Right lobe of liver (tissue), 4 donors: ENCODE measurements at regions not wholly inside any gene's neighbourhood (a gene's known extent, or its start where the extent isn't known, plus 50 kb on each side); places are given as distances from the start of the nearest gene placed in this dataset.

Source experiments
- POLR2A ChIP-seq: fragments of 450-650 bp; IDR thresholded peaks from one replicate; pipeline ENCODE4 v1.6.1; 2017; ENCODE audit warnings: antibody characterized with exemption, mild to moderate bottlenecking
- TF ChIP-seq, protein P1 (sequence below), 4 donors: fragments of 200-600 bp in 3 of 4; fragments of 450-650 bp in 1 of 4; IDR thresholded peaks; one replicate each; pipeline versions ENCODE4 v1.5.1 to v1.8.0; 2016 to 2022; ENCODE audit warnings: antibody characterized with exemption in 4 of 4, mild to moderate bottlenecking in 2 of 4
- donor health status: DM: no; HTN: no; CAD: no.
- donor health status: DM: no; HTN: no; CAD: no.
- donor health status: DM: no; HTN: yes; CAD: no.

DNA sequence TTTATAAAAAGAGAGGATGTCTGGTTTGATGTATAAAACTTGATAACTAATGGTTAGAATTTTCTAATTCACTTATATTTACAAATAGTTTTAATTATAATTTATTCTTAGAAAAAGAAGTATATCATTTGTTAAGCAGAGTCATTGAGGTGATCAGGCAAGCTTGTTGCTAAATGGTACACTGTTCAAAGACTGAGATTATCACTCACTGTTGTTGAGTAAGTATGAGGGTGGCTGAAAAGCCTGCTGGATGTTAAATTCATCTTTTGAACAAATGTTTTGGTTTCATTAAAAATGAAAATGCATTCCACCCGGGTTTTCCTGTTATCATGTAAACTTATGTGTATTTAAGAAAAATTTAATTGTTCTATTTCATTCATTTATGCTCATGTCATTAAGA, 451.8 kb downstream of the ADAMTS20 start:
- TF ChIP-seq, protein P1, sequence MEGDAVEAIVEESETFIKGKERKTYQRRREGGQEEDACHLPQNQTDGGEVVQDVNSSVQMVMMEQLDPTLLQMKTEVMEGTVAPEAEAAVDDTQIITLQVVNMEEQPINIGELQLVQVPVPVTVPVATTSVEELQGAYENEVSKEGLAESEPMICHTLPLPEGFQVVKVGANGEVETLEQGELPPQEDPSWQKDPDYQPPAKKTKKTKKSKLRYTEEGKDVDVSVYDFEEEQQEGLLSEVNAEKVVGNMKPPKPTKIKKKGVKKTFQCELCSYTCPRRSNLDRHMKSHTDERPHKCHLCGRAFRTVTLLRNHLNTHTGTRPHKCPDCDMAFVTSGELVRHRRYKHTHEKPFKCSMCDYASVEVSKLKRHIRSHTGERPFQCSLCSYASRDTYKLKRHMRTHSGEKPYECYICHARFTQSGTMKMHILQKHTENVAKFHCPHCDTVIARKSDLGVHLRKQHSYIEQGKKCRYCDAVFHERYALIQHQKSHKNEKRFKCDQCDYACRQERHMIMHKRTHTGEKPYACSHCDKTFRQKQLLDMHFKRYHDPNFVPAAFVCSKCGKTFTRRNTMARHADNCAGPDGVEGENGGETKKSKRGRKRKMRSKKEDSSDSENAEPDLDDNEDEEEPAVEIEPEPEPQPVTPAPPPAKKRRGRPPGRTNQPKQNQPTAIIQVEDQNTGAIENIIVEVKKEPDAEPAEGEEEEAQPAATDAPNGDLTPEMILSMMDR (IDR thresholded peaks at IDR 0.05): no peak
- TF ChIP-seq POLR2A: no peak
